ENCODE measurements at regions not wholly inside any gene's neighbourhood (a gene's known extent, or its start where the extent isn't known, plus 50 kb on each side); places are given as distances from the start of the nearest gene placed in this dataset.
A peak's percentile ranks its signal among the peaks of the same experiment; 100 is the strongest.
"Not testable (repeated sequence)": the region's sequence is repeated elsewhere in the genome, so short reads cannot be mapped to it uniquely, and the experiment has no call there.

GRCh38 chr4:4663028-4663427, 121.2 kb upstream of the STX18 start:
- intact Hi-C loops (cut with DNase I): no loop called here
- no peak for ATAC-seq
- peaks cover 5% of the 10 kb centered on the region for H3K4me1 ChIP-seq (ENCODE audit: control insufficient read depth, insufficient read depth, low read length)
- H3K9me3 ChIP-seq (ENCODE audit: control insufficient read depth, low read length): no peaks in the 10 kb centered on the region
- no peaks in the 10 kb centered on the region for H3K27me3 ChIP-seq (ENCODE audit: control insufficient read depth, insufficient read depth)
- H3K4me3 ChIP-seq (ENCODE audit: low read length): no peak overlapping the region
- H3K27ac ChIP-seq (ENCODE audit: low read length): no peak overlapping the region
- DNase-seq: no peak
- 62% methylated on average over 10 of the region's 10 CpGs for WGBS

- 55% methylated on average over 2 of the region's 2 CpGs for WGBS
- H3K9me3 ChIP-seq (ENCODE audit: control insufficient read depth, low read length): no peaks in the 10 kb centered on the region
- no peaks in the 10 kb centered on the region for H3K27me3 ChIP-seq (ENCODE audit: control insufficient read depth, insufficient read depth)
- H3K4me1 ChIP-seq (ENCODE audit: control insufficient read depth, insufficient read depth, low read length): peaks cover 2% of the 10 kb centered on the region
- DNase-seq (no peak), ATAC-seq (no peak)
- H3K27ac ChIP-seq (ENCODE audit: low read length): no peak overlapping the region
- no peak overlapping the region for H3K4me3 ChIP-seq (ENCODE audit: low read length)
- intact Hi-C loops (cut with DNase I): no loop called here
Observed at GRCh38 chr4:4662230-4662629, 120.4 kb upstream of the STX18 start.

GRCh38 chr4:4659871-4660651, 118.2 kb upstream of the STX18 start:
- no peaks in the 10 kb centered on the region for H3K4me1 ChIP-seq (ENCODE audit: control insufficient read depth, insufficient read depth, low read length)
- DNase-seq: no peak
- H3K27me3 ChIP-seq (ENCODE audit: control insufficient read depth, insufficient read depth): no peaks in the 10 kb centered on the region
- intact Hi-C loops (cut with DNase I): no loop called here
- H3K9me3 ChIP-seq (ENCODE audit: control insufficient read depth, low read length): no peaks in the 10 kb centered on the region
- no peak overlapping the region for H3K27ac ChIP-seq (ENCODE audit: low read length)
- no peak overlapping the region for H3K4me3 ChIP-seq (ENCODE audit: low read length)
- peak in 1 of 2 donors; percentile 46 for ATAC-seq
- WGBS: 77% methylated on average over 11 of the region's 11 CpGs

- DNase-seq: no peak
- intact Hi-C loops (cut with DNase I): no loop called here
- no peaks in the 10 kb centered on the region for H3K27me3 ChIP-seq (ENCODE audit: control insufficient read depth, insufficient read depth)
- no peaks in the 10 kb centered on the region for H3K9me3 ChIP-seq (ENCODE audit: control insufficient read depth, low read length)
- H3K4me1 ChIP-seq (ENCODE audit: control insufficient read depth, insufficient read depth, low read length): no peaks in the 10 kb centered on the region
- no peak for ATAC-seq
- no peak overlapping the region for H3K4me3 ChIP-seq (ENCODE audit: low read length)
- H3K27ac ChIP-seq (ENCODE audit: low read length): no peak overlapping the region
- WGBS: 86% methylated on average over 2 of the region's 2 CpGs
Observed at GRCh38 chr4:4658052-4658451, 116.2 kb upstream of the STX18 start.

- 98% methylated on average over 4 of the region's 4 CpGs for WGBS
- no peaks in the 10 kb centered on the region for H3K9me3 ChIP-seq (ENCODE audit: control insufficient read depth, low read length)
Observed at GRCh38 chr4:4656977-4657376, 115.1 kb upstream of the STX18 start.

GRCh38 chr4:4655901-4656300, 114.1 kb upstream of the STX18 start:
- H3K27me3 ChIP-seq (ENCODE audit: control insufficient read depth, insufficient read depth): no peaks in the 10 kb centered on the region
- ATAC-seq: no peak
- no peaks in the 10 kb centered on the region for H3K9me3 ChIP-seq (ENCODE audit: control insufficient read depth, low read length)
- WGBS: 93% methylated on average over 4 of the region's 4 CpGs
- DNase-seq: no peak
- no peak overlapping the region for H3K27ac ChIP-seq (ENCODE audit: low read length)
- intact Hi-C loops (cut with DNase I): no loop called here
- no peaks in the 10 kb centered on the region for H3K4me1 ChIP-seq (ENCODE audit: control insufficient read depth, insufficient read depth, low read length)
- no peak overlapping the region for H3K4me3 ChIP-seq (ENCODE audit: low read length)

More at GRCh38 chr4:4656977-4657376, 115.1 kb upstream of the STX18 start:
- Histone ChIP-seq H3K4me3 (ENCODE audit: low read length) (no peak overlapping the region), H3K27ac (ENCODE audit: low read length) (no peak overlapping the region), H3K27me3 (ENCODE audit: control insufficient read depth, insufficient read depth) (no peaks in the 10 kb centered on the region), H3K4me1 (ENCODE audit: control insufficient read depth, insufficient read depth, low read length) (no peaks in the 10 kb centered on the region)
- DNase-seq: no peak
- no peak for ATAC-seq
- intact Hi-C loops (cut with DNase I): no loop called here

GRCh38 chr4:4655011-4655410, 113.2 kb upstream of the STX18 start:
- intact Hi-C loops (cut with DNase I): no loop called here
- Histone ChIP-seq H3K9me3 (ENCODE audit: control insufficient read depth, low read length) (no peaks in the 10 kb centered on the region), H3K27ac (ENCODE audit: low read length) (no peak overlapping the region), H3K27me3 (ENCODE audit: control insufficient read depth, insufficient read depth) (no peaks in the 10 kb centered on the region), H3K4me3 (ENCODE audit: low read length) (no peak overlapping the region), H3K4me1 (ENCODE audit: control insufficient read depth, insufficient read depth, low read length) (no peaks in the 10 kb centered on the region)
- ATAC-seq (no peak), DNase-seq (no peak)
- 79% methylated on average over 2 of the region's 2 CpGs for WGBS

- WGBS: 69% methylated on average over 12 of the region's 12 CpGs
- ATAC-seq (no peak), DNase-seq (no peak)
Observed at GRCh38 chr4:4651811-4652755, 110.2 kb upstream of the STX18 start.

GRCh38 chr4:4647041-4647440, 105.2 kb upstream of the STX18 start:
- H3K4me3 ChIP-seq (ENCODE audit: low read length): no peak overlapping the region
- no peak overlapping the region for H3K27ac ChIP-seq (ENCODE audit: low read length)
- DNase-seq: no peak
- WGBS: 91% methylated on average over 1 of the region's 1 CpG
- intact Hi-C loops (cut with DNase I): no loop called here
- ATAC-seq: no peak
- no peaks in the 10 kb centered on the region for H3K4me1 ChIP-seq (ENCODE audit: control insufficient read depth, insufficient read depth, low read length)
- no peaks in the 10 kb centered on the region for H3K27me3 ChIP-seq (ENCODE audit: control insufficient read depth, insufficient read depth)
- no peaks in the 10 kb centered on the region for H3K9me3 ChIP-seq (ENCODE audit: control insufficient read depth, low read length)

More at GRCh38 chr4:4651811-4652755, 110.2 kb upstream of the STX18 start:
- H3K9me3 ChIP-seq (ENCODE audit: control insufficient read depth, low read length): no peaks in the 10 kb centered on the region
- intact Hi-C loops (cut with DNase I): no loop called here
- H3K4me1 ChIP-seq (ENCODE audit: control insufficient read depth, insufficient read depth, low read length): no peaks in the 10 kb centered on the region
- no peak overlapping the region for H3K27ac ChIP-seq (ENCODE audit: low read length)
- no peaks in the 10 kb centered on the region for H3K27me3 ChIP-seq (ENCODE audit: control insufficient read depth, insufficient read depth)
- H3K4me3 ChIP-seq (ENCODE audit: low read length): no peak overlapping the region

- WGBS: 68% methylated on average over 3 of the region's 3 CpGs
- Histone ChIP-seq H3K4me3 (ENCODE audit: low read length) (no peak overlapping the region), H3K9me3 (ENCODE audit: control insufficient read depth, low read length) (no peaks in the 10 kb centered on the region), H3K27ac (ENCODE audit: low read length) (no peak overlapping the region), H3K4me1 (ENCODE audit: control insufficient read depth, insufficient read depth, low read length) (no peaks in the 10 kb centered on the region), H3K27me3 (ENCODE audit: control insufficient read depth, insufficient read depth) (no peaks in the 10 kb centered on the region)
- intact Hi-C loops (cut with DNase I): no loop called here
- DNase-seq: no peak
- no peak for ATAC-seq
Observed at GRCh38 chr4:4645743-4646142, 103.9 kb upstream of the STX18 start.

GRCh38 chr4:4644277-4644676, 102.4 kb upstream of the STX18 start:
- ATAC-seq; H3K4me3 ChIP-seq (ENCODE audit: low read length); DNase-seq; intact Hi-C loops (cut with DNase I); H3K9me3 ChIP-seq (ENCODE audit: control insufficient read depth, low read length); H3K27me3 ChIP-seq (ENCODE audit: control insufficient read depth, insufficient read depth); H3K27ac ChIP-seq (ENCODE audit: low read length); H3K4me1 ChIP-seq (ENCODE audit: control insufficient read depth, insufficient read depth, low read length): not testable (repeated sequence)
- 97% methylated on average over 5 of the region's 5 CpGs for WGBS

Data from right cardiac atrium (tissue), 5 donors.